ENCODE measurements at regions not wholly inside any gene's neighbourhood (a gene's known extent, or its start where the extent isn't known, plus 50 kb on each side); places are given as distances from the start of the nearest gene placed in this dataset.

DNA sequence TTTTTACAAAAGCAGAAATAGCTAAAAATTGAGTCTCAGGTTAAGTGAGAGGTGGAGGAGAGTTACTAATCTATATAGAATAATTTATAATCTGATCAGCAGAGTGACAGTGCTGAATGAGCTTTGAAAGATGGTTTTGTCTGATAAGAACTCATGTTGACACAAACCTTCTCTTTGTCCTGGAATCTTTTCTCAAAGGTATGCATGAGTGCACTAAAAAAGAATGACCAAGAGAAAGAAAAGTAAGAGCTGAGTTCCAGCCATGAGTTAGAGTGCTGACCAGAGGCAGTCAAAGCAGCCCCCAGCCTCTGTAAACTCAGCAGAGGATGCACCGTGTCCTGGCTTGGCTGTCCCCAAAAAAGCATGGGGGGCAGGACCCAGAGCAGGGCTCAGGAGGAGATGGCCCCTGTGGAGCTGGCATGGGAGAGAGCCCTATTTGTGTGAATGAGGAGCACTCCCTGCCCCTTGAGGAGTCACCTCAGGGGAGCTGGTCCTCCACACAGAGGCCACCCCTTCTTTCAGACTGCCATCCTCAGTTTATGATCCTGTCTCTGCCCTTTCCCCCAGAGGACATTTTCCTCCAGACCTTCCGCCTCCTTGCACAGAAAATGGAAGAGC lies 129.8 kb downstream of the SEC23A start:
- H3K9me3 ChIP-seq (replicated peaks in 1 of 2; ENCODE audit: control insufficient read depth in 1 of 2, insufficient read depth in 1 of 2, low read length in 2 of 2) = no peaks in the 10 kb centered on the region
- H2AFZ ChIP-seq (ENCODE audit: insufficient read depth, low read depth, low read length, poor library complexity, severe bottlenecking) = no peak overlapping the region
- no peak for DNase-seq
- H3K4me1 Mint-ChIP-seq = no peaks in the 10 kb centered on the region
- peaks cover 0 to 4% (median 4%) of the 10 kb centered on the region in 3 donors for H3K27me3 Mint-ChIP-seq (ENCODE audit: low read depth in 3 of 3)
- intact Hi-C loops (cut with micrococcal nuclease) = no loop called here
- H3K9ac ChIP-seq (ENCODE audit: insufficient read depth, low read length, poor library complexity, severe bottlenecking) = no peak overlapping the region
- no peaks in the 10 kb centered on the region for H3K36me3 ChIP-seq (replicated peaks in 1 of 2; ENCODE audit: control insufficient read depth in 1 of 2, insufficient read depth in 2 of 2, low read length in 2 of 2)
- peaks cover 4 to 12% (median 7%) of the 10 kb centered on the region in 7 donors for H3K9me3 Mint-ChIP-seq
- no peaks in the 10 kb centered on the region for H3K4me1 ChIP-seq (ENCODE audit: control insufficient read depth in 1 of 2, insufficient read depth in 2 of 2, low read length in 2 of 2)
- no peak for TF ChIP-seq CTCF (IDR thresholded peaks at IDR 0.05)
- no peaks in the 10 kb centered on the region for H3K79me2 ChIP-seq (ENCODE audit: insufficient read depth, low read length)
- no peak overlapping the region for H3K4me3 Mint-ChIP-seq
- H4K20me1 ChIP-seq (ENCODE audit: insufficient read depth, low read length) = no peaks in the 10 kb centered on the region
- H3K27me3 ChIP-seq (ENCODE audit: control insufficient read depth in 2 of 2, insufficient read depth in 2 of 2, low read length in 2 of 2) = no peaks in the 10 kb centered on the region
- no peak overlapping the region for H3K4me2 ChIP-seq (replicated peaks; ENCODE audit: extremely low read depth, low read length, poor library complexity, severe bottlenecking)
- H3K27ac Mint-ChIP-seq = no peak overlapping the region
- H3K4me3 ChIP-seq (replicated peaks in 1 of 3; ENCODE audit: low read depth in 2 of 3, low read length in 3 of 3) = no peak overlapping the region
- no peaks in the 10 kb centered on the region for H3K36me3 Mint-ChIP-seq
- H3K27ac ChIP-seq (ENCODE audit: low read depth in 1 of 2, low read length in 2 of 2) = no peak overlapping the region
- WGBS (ENCODE audit: insufficient coverage) = 100% methylated on average over 1 of the region's 2 CpGs

DNA sequence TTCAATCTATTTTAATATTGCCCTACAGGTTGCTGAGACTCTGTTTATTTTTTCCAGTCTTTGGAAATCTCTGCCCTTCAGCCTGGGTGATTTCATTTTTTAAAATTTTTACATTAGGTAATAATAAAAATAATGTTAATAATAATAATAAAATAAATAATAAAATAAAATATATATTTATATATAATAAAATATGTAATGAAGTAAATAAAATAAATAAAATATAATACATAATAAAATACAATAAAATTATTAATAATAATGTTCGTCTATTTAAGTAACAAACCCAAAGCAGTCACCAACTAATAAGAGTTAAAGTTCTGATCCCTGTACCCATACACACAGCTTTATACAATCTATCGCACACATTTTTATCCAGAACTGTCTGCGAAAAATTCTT lies 130.5 kb downstream of the SEC23A start:
- H3K36me3 Mint-ChIP-seq = no peaks in the 10 kb centered on the region
- no peak overlapping the region for H3K27ac ChIP-seq (ENCODE audit: low read depth in 1 of 2, low read length in 2 of 2)
- no peaks in the 10 kb centered on the region for H3K9me3 ChIP-seq (replicated peaks in 1 of 2; ENCODE audit: control insufficient read depth in 1 of 2, insufficient read depth in 1 of 2, low read length in 2 of 2)
- no peaks in the 10 kb centered on the region for H3K79me2 ChIP-seq (ENCODE audit: insufficient read depth, low read length)
- no peaks in the 10 kb centered on the region for H3K4me1 ChIP-seq (ENCODE audit: control insufficient read depth in 1 of 2, insufficient read depth in 2 of 2, low read length in 2 of 2)
- no peaks in the 10 kb centered on the region for H3K27me3 ChIP-seq (ENCODE audit: control insufficient read depth in 2 of 2, insufficient read depth in 2 of 2, low read length in 2 of 2)
- no CpG with 5 or more reads among the region's 3 CpGs for WGBS (ENCODE audit: insufficient coverage)
- no peaks in the 10 kb centered on the region for H3K4me1 Mint-ChIP-seq
- no peak for DNase-seq
- peaks cover 0 to 3% (median 2%) of the 10 kb centered on the region in 3 donors for H3K27me3 Mint-ChIP-seq (ENCODE audit: low read depth in 3 of 3)
- H3K4me3 Mint-ChIP-seq = no peak overlapping the region
- H3K36me3 ChIP-seq (replicated peaks in 1 of 2; ENCODE audit: control insufficient read depth in 1 of 2, insufficient read depth in 2 of 2, low read length in 2 of 2) = no peaks in the 10 kb centered on the region
- no peak for TF ChIP-seq CTCF (IDR thresholded peaks at IDR 0.05)
- no peak overlapping the region for H3K27ac Mint-ChIP-seq
- H3K4me2 ChIP-seq (replicated peaks; ENCODE audit: extremely low read depth, low read length, poor library complexity, severe bottlenecking) = no peak overlapping the region
- no peak overlapping the region for H3K9ac ChIP-seq (ENCODE audit: insufficient read depth, low read length, poor library complexity, severe bottlenecking)
- no peak overlapping the region for H2AFZ ChIP-seq (ENCODE audit: insufficient read depth, low read depth, low read length, poor library complexity, severe bottlenecking)
- H4K20me1 ChIP-seq (ENCODE audit: insufficient read depth, low read length) = no peaks in the 10 kb centered on the region
- intact Hi-C loops (cut with micrococcal nuclease) = no loop called here
- peaks cover 0 to 10% (median 4%) of the 10 kb centered on the region in 7 donors for H3K9me3 Mint-ChIP-seq
- no peak overlapping the region for H3K4me3 ChIP-seq (replicated peaks in 1 of 3; ENCODE audit: low read depth in 2 of 3, low read length in 3 of 3)
